ENCODE measurements at regions not wholly inside any gene's neighbourhood (a gene's known extent, or its start where the extent isn't known, plus 50 kb on each side); places are given as distances from the start of the nearest gene placed in this dataset.

- TF ChIP-seq CHD2 (IDR thresholded peaks at IDR 0.05; ENCODE audit: borderline replicate concordance, low read depth, low read length) (no peak), JUND (IDR thresholded peaks at IDR 0.05; ENCODE audit: low read depth, low read length) (no peak), ATF3 (IDR thresholded peaks at IDR 0.05; ENCODE audit: borderline replicate concordance, extremely low read depth, low read depth, low read length) (no peak), ASH2L (IDR thresholded peaks at IDR 0.05; ENCODE audit: borderline replicate concordance, low read depth) (no peak), ZNF207 (IDR thresholded peaks at IDR 0.05; ENCODE audit: borderline replicate concordance) (no peak), TCF7 (IDR thresholded peaks at IDR 0.05; ENCODE audit: borderline replicate concordance) (no peak), RUNX3 (IDR thresholded peaks at IDR 0.05; ENCODE audit: low read length) (no peak), SREBF2 (IDR thresholded peaks at IDR 0.05; ENCODE audit: low read length) (no peak), TARDBP (IDR thresholded peaks at IDR 0.05; ENCODE audit: borderline replicate concordance) (no peak), CREM (IDR thresholded peaks at IDR 0.05; ENCODE audit: low read depth) (no peak), NFYB (IDR thresholded peaks at IDR 0.05; ENCODE audit: insufficient read depth, low read depth, low read length) (no peak), TAF1 (IDR thresholded peaks at IDR 0.05; ENCODE audit: borderline replicate concordance, low read depth, low read length) (no peak), NR2C2 (IDR thresholded peaks at IDR 0.05; ENCODE audit: borderline replicate concordance, control insufficient read depth, insufficient read length, low read depth) (no peak)
- TF ChIP-seq, protein P1, sequence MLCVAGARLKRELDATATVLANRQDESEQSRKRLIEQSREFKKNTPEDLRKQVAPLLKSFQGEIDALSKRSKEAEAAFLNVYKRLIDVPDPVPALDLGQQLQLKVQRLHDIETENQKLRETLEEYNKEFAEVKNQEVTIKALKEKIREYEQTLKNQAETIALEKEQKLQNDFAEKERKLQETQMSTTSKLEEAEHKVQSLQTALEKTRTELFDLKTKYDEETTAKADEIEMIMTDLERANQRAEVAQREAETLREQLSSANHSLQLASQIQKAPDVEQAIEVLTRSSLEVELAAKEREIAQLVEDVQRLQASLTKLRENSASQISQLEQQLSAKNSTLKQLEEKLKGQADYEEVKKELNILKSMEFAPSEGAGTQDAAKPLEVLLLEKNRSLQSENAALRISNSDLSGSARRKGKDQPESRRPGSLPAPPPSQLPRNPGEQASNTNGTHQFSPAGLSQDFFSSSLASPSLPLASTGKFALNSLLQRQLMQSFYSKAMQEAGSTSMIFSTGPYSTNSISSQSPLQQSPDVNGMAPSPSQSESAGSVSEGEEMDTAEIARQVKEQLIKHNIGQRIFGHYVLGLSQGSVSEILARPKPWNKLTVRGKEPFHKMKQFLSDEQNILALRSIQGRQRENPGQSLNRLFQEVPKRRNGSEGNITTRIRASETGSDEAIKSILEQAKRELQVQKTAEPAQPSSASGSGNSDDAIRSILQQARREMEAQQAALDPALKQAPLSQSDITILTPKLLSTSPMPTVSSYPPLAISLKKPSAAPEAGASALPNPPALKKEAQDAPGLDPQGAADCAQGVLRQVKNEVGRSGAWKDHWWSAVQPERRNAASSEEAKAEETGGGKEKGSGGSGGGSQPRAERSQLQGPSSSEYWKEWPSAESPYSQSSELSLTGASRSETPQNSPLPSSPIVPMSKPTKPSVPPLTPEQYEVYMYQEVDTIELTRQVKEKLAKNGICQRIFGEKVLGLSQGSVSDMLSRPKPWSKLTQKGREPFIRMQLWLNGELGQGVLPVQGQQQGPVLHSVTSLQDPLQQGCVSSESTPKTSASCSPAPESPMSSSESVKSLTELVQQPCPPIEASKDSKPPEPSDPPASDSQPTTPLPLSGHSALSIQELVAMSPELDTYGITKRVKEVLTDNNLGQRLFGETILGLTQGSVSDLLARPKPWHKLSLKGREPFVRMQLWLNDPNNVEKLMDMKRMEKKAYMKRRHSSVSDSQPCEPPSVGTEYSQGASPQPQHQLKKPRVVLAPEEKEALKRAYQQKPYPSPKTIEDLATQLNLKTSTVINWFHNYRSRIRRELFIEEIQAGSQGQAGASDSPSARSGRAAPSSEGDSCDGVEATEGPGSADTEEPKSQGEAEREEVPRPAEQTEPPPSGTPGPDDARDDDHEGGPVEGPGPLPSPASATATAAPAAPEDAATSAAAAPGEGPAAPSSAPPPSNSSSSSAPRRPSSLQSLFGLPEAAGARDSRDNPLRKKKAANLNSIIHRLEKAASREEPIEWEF (IDR thresholded peaks at IDR 0.05; ENCODE audit: insufficient replicate concordance, low read depth, low read length): no peak
- no peak for FAIRE-seq
- SMC1A ChIA-PET (ENCODE audit: uncharacterized antibody, unreplicated experiment): no interaction called here
Observed at GRCh38 chr7:35494407-35494806, 200.5 kb downstream of the HERPUD2 start.

More at GRCh38 chr7:35494407-35494806, 200.5 kb downstream of the HERPUD2 start:
- Histone ChIP-seq H3K4me1 (ENCODE audit: control insufficient read depth, insufficient read depth, low read length) (no peaks in the 10 kb centered on the region), H3K27ac (ENCODE audit: control insufficient read depth, insufficient read depth) (no peak overlapping the region), H3K36me3 (ENCODE audit: control insufficient read depth in 2 of 2, insufficient read depth in 2 of 2, low read length in 1 of 2) (no peaks in the 10 kb centered on the region), H3K4me2 (ENCODE audit: control insufficient read depth, insufficient read depth) (no peak overlapping the region), H3K9ac (ENCODE audit: control insufficient read depth, insufficient read depth, low read length) (no peak overlapping the region), H3K27me3 (replicated peaks in 1 of 2; ENCODE audit: control insufficient read depth in 2 of 2, insufficient read depth in 2 of 2, low read length in 1 of 2) (peaks cover 0 to 1% of the 10 kb centered on the region in 2 experiments; a peak in 1 of 4 replicates), H3K79me2 (ENCODE audit: control insufficient read depth, insufficient read depth, low read length) (no peaks in the 10 kb centered on the region), H3K9me3 (replicated peaks; ENCODE audit: control insufficient read depth, insufficient read depth, low read length) (no peaks in the 10 kb centered on the region; the same call in 2 of the 3 replicates), H2AFZ (ENCODE audit: control insufficient read depth, low read depth, low read length) (no peak overlapping the region), H3K4me3 (no peak overlapping the region), H4K20me1 (ENCODE audit: control insufficient read depth, insufficient read depth) (no peaks in the 10 kb centered on the region)
- intact Hi-C loops (cut with micrococcal nuclease; ENCODE audit: unreplicated experiment): no loop called here
- WGBS (ENCODE audit: insufficient coverage, insufficient replicate concordance, low lambda C conversion rate, missing lambda C conversion rate): 2% methylated on average over 3 of the region's 3 CpGs
- no TSS peak for BruUV-seq (replicated peaks)
- ChIA-PET POLR2A (no interaction called here), CTCF (no interaction called here), RAD21 (ENCODE audit: unreplicated experiment) (no interaction called here)
- DNase-seq (ENCODE audit: low read depth, low spot score) (no peak), ATAC-seq (no peak)
- in situ Hi-C loops (cut with MboI): no loop called here

All from GM12878 (cell line).